Activated naive CD8-positive, alpha-beta T cell treated with anti-CD3 and anti-CD28 coated beads for 36 hours (primary cell): ENCODE measurements at regions not wholly inside any gene's neighbourhood (a gene's known extent, or its start where the extent isn't known, plus 50 kb on each side); places are given as distances from the start of the nearest gene placed in this dataset.
"Not testable (repeated sequence)": the region's sequence is repeated elsewhere in the genome, so short reads cannot be mapped to it uniquely, and the experiment has no call there.

Experiments used
- DNase-seq: peaks from one replicate; pipeline ENCODE4 v3.0.0; 2021
- H3K27ac Mint-ChIP-seq: one replicate; pipeline ENCODE4 v1.8.0; 2022; ENCODE audit warnings: mild to moderate bottlenecking, moderate library complexity, mixed read lengths
- H3K27me3 Mint-ChIP-seq: one replicate; pipeline ENCODE4 v1.8.0; 2022; ENCODE audit warnings: mild to moderate bottlenecking, mixed read lengths
- H3K36me3 Mint-ChIP-seq: one replicate; pipeline ENCODE4 v1.8.0; 2021; ENCODE audit warnings: mild to moderate bottlenecking, mixed read lengths
- H3K4me1 Mint-ChIP-seq: one replicate; pipeline ENCODE4 v1.8.0; 2021; ENCODE audit warnings: mixed read lengths
- H3K4me3 Mint-ChIP-seq: one replicate; pipeline ENCODE4 v1.8.0; 2022; ENCODE audit warnings: mild to moderate bottlenecking, moderate library complexity, mixed read lengths
- H3K9me3 Mint-ChIP-seq: one replicate; pipeline ENCODE4 v1.8.0; 2022; ENCODE audit warnings: mixed read lengths

GRCh38 chr7:97928844-97929243, 56.6 kb upstream of the ASNS start:
- not testable (repeated sequence) for H3K27me3 Mint-ChIP-seq, H3K36me3 Mint-ChIP-seq, H3K27ac Mint-ChIP-seq, DNase-seq, H3K4me1 Mint-ChIP-seq, H3K9me3 Mint-ChIP-seq
- H3K4me3 Mint-ChIP-seq, result peak overlapping the region; percentile 64

- peak overlapping the region; percentile 64 for H3K4me3 Mint-ChIP-seq
- not testable (repeated sequence) for H3K27me3 Mint-ChIP-seq, H3K27ac Mint-ChIP-seq, H3K4me1 Mint-ChIP-seq, H3K36me3 Mint-ChIP-seq, H3K9me3 Mint-ChIP-seq
- peak; percentile 78 for DNase-seq
Measured at GRCh38 chr7:97927790-97928748, 55.9 kb upstream of the ASNS start.
